A549 (cell line): ENCODE measurements at regions not wholly inside any gene's neighbourhood (a gene's known extent, or its start where the extent isn't known, plus 50 kb on each side); places are given as distances from the start of the nearest gene placed in this dataset.

Experiments
- ATAC-seq, 2 experiments: fragments of 200-7000 bp in 1 of 2; fragments of >200 bp in 1 of 2; cut with Nextera tagmentation in 1 of 2; cut with Tn5 transposase in 1 of 2; 3 replicates each; pipeline versions ENCODE4 v1.8.0 to v1.9.1; 2018 to 2020; ENCODE audit warnings: mild to moderate bottlenecking in 1 of 2, moderate library complexity in 1 of 2
- CTCF ChIA-PET: fragments of 300-600 bp; sonication (Branson Sonifier 250); formaldehyde crosslinking; extraction: SDS; loops from one replicate; lab custom pipeline; 2021; ENCODE audit warnings: antibody characterized with exemption, inconsistent platforms; lab: Yijun Ruan, JAX
- POLR2A ChIA-PET: fragments of 350-600 bp; formaldehyde crosslinking; extraction: SDS; loops from one replicate; lab custom pipeline; 2021; ENCODE audit warnings: antibody characterized with exemption, inconsistent platforms; lab: Yijun Ruan, JAX
- DNase-seq, 2 experiments: peaks; one replicate each; pipeline versions ENCODE4 v3.0.0 to v3.0.0-alpha.2; 2011 to 2016; ENCODE audit warnings: low read depth in 1 of 2, low spot score in 1 of 2
- FAIRE-seq: peaks from 2 replicates; lab custom pipeline; 2011; peaks lifted over from hg19 to GRCh38; lab: Jason Lieb, UNC
- H3K27ac ChIP-seq, 2 experiments: fragments of >200 bp; sonication (Bioruptor Twin); formaldehyde crosslinking; 3 replicates each; pipeline ENCODE4 v1.5.1; 2016 to 2017
- H3K4me1 ChIP-seq: fragments of >200 bp; sonication (Bioruptor Twin); formaldehyde crosslinking; 3 replicates; pipeline ENCODE4 v1.6.1; 2016
- H3K4me2 ChIP-seq: fragments of >200 bp; sonication (Bioruptor Twin); formaldehyde crosslinking; 3 replicates; pipeline ENCODE4 v1.6.1; 2016
- H3K4me3 ChIP-seq: fragments of >200 bp; sonication (Bioruptor Twin); formaldehyde crosslinking; 3 replicates; pipeline ENCODE4 v1.5.1; 2016
- H3K9me3 ChIP-seq: fragments of >200 bp; sonication (Bioruptor Twin); formaldehyde crosslinking; 3 replicates; pipeline ENCODE4 v1.6.1; 2016
- BHLHE40 ChIP-seq: IDR thresholded peaks from 2 replicates; pipeline ENCODE4 v1.6.1; 2012; ENCODE audit warnings: low read depth, low read length, inconsistent platforms
- CBX2 ChIP-seq: fragments of 200-600 bp; sonication (generic); IDR thresholded peaks from 2 replicates; pipeline ENCODE4 v1.6.1; 2016; ENCODE audit warnings: low read depth, mild to moderate bottlenecking, borderline replicate concordance
- CEBPB ChIP-seq, 2 experiments: fragments of >200 bp in 1 of 2; sonication (Bioruptor Twin) in 1 of 2; formaldehyde crosslinking in 1 of 2; IDR thresholded peaks; 2 replicates each; pipeline ENCODE4 v1.6.1; 2012 to 2016
- EHMT2 ChIP-seq: fragments of 200-600 bp; sonication (generic); IDR thresholded peaks from 2 replicates; pipeline ENCODE4 v1.6.1; 2016; ENCODE audit warnings: antibody characterized with exemption, low read depth, mild to moderate bottlenecking, moderate library complexity
- FOSB ChIP-seq: fragments of 250-450 bp; sonication (Bioruptor Pico); IDR thresholded peaks from 2 replicates; pipeline ENCODE4 v1.5.0; 2020; ENCODE audit warnings: mild to moderate bottlenecking, moderate library complexity
- FOSL2 ChIP-seq, 2 experiments: fragments of 450-650 bp in 1 of 2; fragments of >200 bp in 1 of 2; sonication (Bioruptor Twin) in 1 of 2; formaldehyde crosslinking; IDR thresholded peaks; 2 replicates each; pipeline versions ENCODE4 v1.5.0 to v1.6.1; 2016 to 2020; ENCODE audit warnings: mild to moderate bottlenecking in 1 of 2, moderate library complexity in 1 of 2
- FOXS1 ChIP-seq: fragments of 250-450 bp; sonication (Bioruptor Pico); IDR thresholded peaks from 2 replicates; pipeline ENCODE4 v1.5.0; 2020; ENCODE audit warnings: mild to moderate bottlenecking, moderate library complexity
- GATA3 ChIP-seq: IDR thresholded peaks from 2 replicates; pipeline ENCODE4 v1.6.1; 2012; ENCODE audit warnings: borderline replicate concordance
- HDAC2 ChIP-seq: fragments of 200-600 bp; sonication (generic); IDR thresholded peaks from 2 replicates; pipeline ENCODE4 v1.6.1; 2016
- HEYL ChIP-seq: fragments of 250-450 bp; sonication (Bioruptor Pico); IDR thresholded peaks from 2 replicates; pipeline ENCODE4 v1.8.0; 2021; ENCODE audit warnings: mild to moderate bottlenecking, moderate library complexity
- HOXB13 ChIP-seq: fragments of 250-450 bp; sonication (Bioruptor Pico); IDR thresholded peaks from 2 replicates; pipeline ENCODE4 v1.5.0; 2020; ENCODE audit warnings: low read depth, mild to moderate bottlenecking, moderate library complexity
- HOXB5 ChIP-seq: fragments of 250-450 bp; sonication (Bioruptor Pico); IDR thresholded peaks from 2 replicates; pipeline ENCODE4 v1.5.0; 2020; ENCODE audit warnings: mild to moderate bottlenecking, moderate library complexity
- JUN ChIP-seq, 2 experiments: fragments of >200 bp; sonication (Bioruptor Twin); formaldehyde crosslinking; IDR thresholded peaks; 2 replicates in 1 of 2; 3 replicates in 1 of 2; pipeline ENCODE4 v1.6.1; 2016 to 2017
- JUNB ChIP-seq: fragments of >200 bp; sonication (Bioruptor Twin); formaldehyde crosslinking; IDR thresholded peaks from 2 replicates; pipeline ENCODE4 v1.6.1; 2016
- KDM5A ChIP-seq: fragments of 200-600 bp; sonication (generic); IDR thresholded peaks from 2 replicates; pipeline ENCODE4 v1.6.1; 2016; ENCODE audit warnings: antibody characterized with exemption, mild to moderate bottlenecking
- MAZ ChIP-seq: fragments of 150-350 bp; IDR thresholded peaks from 2 replicates; pipeline ENCODE4 v1.6.1; 2014; ENCODE audit warnings: antibody characterized with exemption, low read depth, low read length, borderline replicate concordance
- NFE2L2 ChIP-seq: fragments of 150-350 bp; conservative IDR thresholded peaks from 2 replicates; pipeline ENCODE4 v1.6.1; 2014; ENCODE audit warnings: low read length
- NPAS2 ChIP-seq: fragments of 250-450 bp; sonication (Bioruptor Pico); IDR thresholded peaks from 2 replicates; pipeline ENCODE4 v1.8.0; 2022; ENCODE audit warnings: mild to moderate bottlenecking, moderate library complexity, borderline replicate concordance
- NR3C1 ChIP-seq: fragments of >200 bp; sonication (Bioruptor Twin); formaldehyde crosslinking; IDR thresholded peaks from 3 replicates; pipeline ENCODE4 v1.6.1; 2017
- PHF8 ChIP-seq: fragments of 200-600 bp; sonication (generic); IDR thresholded peaks from 2 replicates; pipeline ENCODE4 v1.6.1; 2016; ENCODE audit warnings: low read depth, mild to moderate bottlenecking, antibody characterized with exemption, moderate library complexity, borderline replicate concordance
- POLR2A ChIP-seq: IDR thresholded peaks from 2 replicates; pipeline ENCODE4 v1.6.1; 2012; ENCODE audit warnings: mild to moderate bottlenecking, low read length
- RCOR1 ChIP-seq: fragments of 150-350 bp; IDR thresholded peaks from 2 replicates; pipeline ENCODE4 v1.6.1; 2014; ENCODE audit warnings: antibody characterized with exemption, low read length, low read depth
- TP53 ChIP-seq: fragments of 250-450 bp; sonication (Bioruptor Pico); IDR thresholded peaks from 2 replicates; pipeline ENCODE4 v1.5.0; 2021; ENCODE audit warnings: mild to moderate bottlenecking, moderate library complexity
- ZC3H11A ChIP-seq: fragments of 450-650 bp; IDR thresholded peaks from 2 replicates; pipeline ENCODE4 v1.6.1; 2014; ENCODE audit warnings: antibody characterized with exemption, mild to moderate bottlenecking
- ZNF302 ChIP-seq: fragments of 250-450 bp; sonication (Bioruptor Pico); IDR thresholded peaks from 2 replicates; pipeline ENCODE4 v1.9.0; 2021; ENCODE audit warnings: inconsistent platforms, mild to moderate bottlenecking, moderate library complexity
- WGBS: methylation state at CpG from one replicate; pipeline ENCODE4 v1.1.6; 2017; ENCODE audit errors: missing lambda C conversion rate; 5-methylcytosine and 5-hydroxymethylcytosine counted together
- TF ChIP-seq, protein P1 (sequence below): fragments of >200 bp; sonication (Bioruptor Twin); formaldehyde crosslinking; IDR thresholded peaks from 2 replicates; pipeline ENCODE4 v1.6.1; 2016
- TF ChIP-seq, protein P2 (sequence below): fragments of 200-600 bp; sonication (generic); IDR thresholded peaks from 2 replicates; pipeline ENCODE4 v1.6.1; 2016; ENCODE audit warnings: antibody characterized with exemption, mild to moderate bottlenecking, moderate library complexity
- TF ChIP-seq, protein P3 (sequence below): IDR thresholded peaks from 2 replicates; pipeline ENCODE4 v1.6.1; 2012; ENCODE audit warnings: low read depth, borderline replicate concordance
- TF ChIP-seq, protein P4 (sequence below): fragments of 250-450 bp; sonication (Bioruptor Pico); IDR thresholded peaks from 2 replicates; pipeline ENCODE4 v1.5.0; 2020; ENCODE audit warnings: low read depth, mild to moderate bottlenecking, moderate library complexity
- TF ChIP-seq, protein P5 (sequence below): fragments of 450-650 bp; IDR thresholded peaks from 2 replicates; pipeline ENCODE4 v1.6.1; 2014; ENCODE audit warnings: antibody characterized with exemption

DNA sequence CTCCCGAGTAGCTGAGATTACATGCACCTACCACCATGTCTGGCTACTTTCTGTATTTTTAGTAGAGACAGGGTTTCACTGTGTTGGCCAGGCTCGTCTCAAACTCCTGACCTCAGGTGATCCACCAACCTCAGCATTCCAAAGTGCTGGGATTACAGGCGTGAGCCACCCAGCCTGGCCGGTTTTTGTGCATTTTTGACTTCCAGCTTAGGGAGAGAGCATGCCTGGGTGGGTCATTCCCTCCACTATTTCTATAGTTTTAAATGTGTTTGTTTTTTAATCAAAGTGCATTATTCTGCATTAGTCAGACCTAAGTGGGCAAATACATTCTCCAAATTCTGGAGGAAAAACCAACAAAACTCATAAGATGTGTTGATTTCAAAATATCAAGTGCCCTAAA lies 207.4 kb upstream of the NRIP1 start:
- TF ChIP-seq POLR2A (no peak), HEYL (CRISPR knock-in tag) (no peak), JUNB (no peak), CBX2 (no peak), TP53 (no peak), KDM5A (no peak), BHLHE40 (no peak), FOSL2 (IDR thresholded peaks at IDR 0.05) (no peak), FOSL2 (CRISPR knock-in tag; IDR thresholded peaks at IDR 0.05) (no peak), CEBPB (IDR thresholded peaks at IDR 0.05) (no peak), NFE2L2 (no peak)
- TF ChIP-seq, protein P1, sequence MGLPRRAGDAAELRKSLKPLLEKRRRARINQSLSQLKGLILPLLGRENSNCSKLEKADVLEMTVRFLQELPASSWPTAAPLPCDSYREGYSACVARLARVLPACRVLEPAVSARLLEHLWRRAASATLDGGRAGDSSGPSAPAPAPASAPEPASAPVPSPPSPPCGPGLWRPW = no peak
- TF ChIP-seq, protein P2, sequence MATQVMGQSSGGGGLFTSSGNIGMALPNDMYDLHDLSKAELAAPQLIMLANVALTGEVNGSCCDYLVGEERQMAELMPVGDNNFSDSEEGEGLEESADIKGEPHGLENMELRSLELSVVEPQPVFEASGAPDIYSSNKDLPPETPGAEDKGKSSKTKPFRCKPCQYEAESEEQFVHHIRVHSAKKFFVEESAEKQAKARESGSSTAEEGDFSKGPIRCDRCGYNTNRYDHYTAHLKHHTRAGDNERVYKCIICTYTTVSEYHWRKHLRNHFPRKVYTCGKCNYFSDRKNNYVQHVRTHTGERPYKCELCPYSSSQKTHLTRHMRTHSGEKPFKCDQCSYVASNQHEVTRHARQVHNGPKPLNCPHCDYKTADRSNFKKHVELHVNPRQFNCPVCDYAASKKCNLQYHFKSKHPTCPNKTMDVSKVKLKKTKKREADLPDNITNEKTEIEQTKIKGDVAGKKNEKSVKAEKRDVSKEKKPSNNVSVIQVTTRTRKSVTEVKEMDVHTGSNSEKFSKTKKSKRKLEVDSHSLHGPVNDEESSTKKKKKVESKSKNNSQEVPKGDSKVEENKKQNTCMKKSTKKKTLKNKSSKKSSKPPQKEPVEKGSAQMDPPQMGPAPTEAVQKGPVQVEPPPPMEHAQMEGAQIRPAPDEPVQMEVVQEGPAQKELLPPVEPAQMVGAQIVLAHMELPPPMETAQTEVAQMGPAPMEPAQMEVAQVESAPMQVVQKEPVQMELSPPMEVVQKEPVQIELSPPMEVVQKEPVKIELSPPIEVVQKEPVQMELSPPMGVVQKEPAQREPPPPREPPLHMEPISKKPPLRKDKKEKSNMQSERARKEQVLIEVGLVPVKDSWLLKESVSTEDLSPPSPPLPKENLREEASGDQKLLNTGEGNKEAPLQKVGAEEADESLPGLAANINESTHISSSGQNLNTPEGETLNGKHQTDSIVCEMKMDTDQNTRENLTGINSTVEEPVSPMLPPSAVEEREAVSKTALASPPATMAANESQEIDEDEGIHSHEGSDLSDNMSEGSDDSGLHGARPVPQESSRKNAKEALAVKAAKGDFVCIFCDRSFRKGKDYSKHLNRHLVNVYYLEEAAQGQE = no peak
- TF ChIP-seq, protein P3, sequence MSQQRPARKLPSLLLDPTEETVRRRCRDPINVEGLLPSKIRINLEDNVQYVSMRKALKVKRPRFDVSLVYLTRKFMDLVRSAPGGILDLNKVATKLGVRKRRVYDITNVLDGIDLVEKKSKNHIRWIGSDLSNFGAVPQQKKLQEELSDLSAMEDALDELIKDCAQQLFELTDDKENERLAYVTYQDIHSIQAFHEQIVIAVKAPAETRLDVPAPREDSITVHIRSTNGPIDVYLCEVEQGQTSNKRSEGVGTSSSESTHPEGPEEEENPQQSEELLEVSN = no peak
- H3K4me1 ChIP-seq = peaks cover 14% of the 10 kb centered on the region; the same call in 1 of the 3 replicates
- CTCF ChIA-PET = no interaction called here
- peak overlapping the region; percentile 21; the same call in 1 of the 3 replicates for H3K4me2 ChIP-seq
- no peak for DNase-seq
- POLR2A ChIA-PET = no interaction called here
- H3K4me3 ChIP-seq = no peak overlapping the region
- no peak; a peak in 1 of 6 replicates for ATAC-seq
- 34% methylated on average over 4 of the region's 4 CpGs for WGBS
- no peak for FAIRE-seq
- H3K27ac ChIP-seq = no peak overlapping the region
- H3K9me3 ChIP-seq = no peaks in the 10 kb centered on the region

DNA sequence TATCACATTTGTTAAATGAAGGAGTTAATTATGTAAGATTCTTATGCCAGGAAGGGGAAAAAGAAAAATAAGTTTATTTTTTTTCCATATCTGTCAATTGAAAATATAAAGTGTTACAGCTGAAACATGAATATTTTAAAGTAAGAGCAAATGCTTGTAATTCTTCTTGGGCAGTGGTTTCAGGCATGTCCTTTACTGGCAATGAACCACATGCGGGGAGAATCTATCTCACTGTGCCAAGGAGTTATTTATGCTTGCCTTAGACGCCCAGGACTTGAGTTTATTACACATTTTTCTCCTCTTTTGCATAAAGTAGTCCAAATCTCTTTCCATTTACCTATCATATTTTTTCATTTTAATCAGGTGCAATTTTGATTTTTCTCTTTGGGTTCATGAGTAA lies 207.8 kb upstream of the NRIP1 start:
- ATAC-seq (no peak), DNase-seq (no peak), FAIRE-seq (no peak)
- H3K4me1 ChIP-seq = peaks cover 14% of the 10 kb centered on the region; the same call in 1 of the 3 replicates
- H3K27ac ChIP-seq = no peak overlapping the region
- peak overlapping the region; percentile 21; the same call in 1 of the 3 replicates for H3K4me2 ChIP-seq
- no peaks in the 10 kb centered on the region for H3K9me3 ChIP-seq
- CTCF ChIA-PET = no interaction called here
- 22% methylated on average over 2 of the region's 2 CpGs for WGBS
- POLR2A ChIA-PET = no interaction called here
- no peak overlapping the region for H3K4me3 ChIP-seq
- no peak for TF ChIP-seq FOSB
- no peak for TF ChIP-seq EHMT2
- TF ChIP-seq RCOR1 = no peak
- TF ChIP-seq NR3C1 = no peak
- TF ChIP-seq FOXS1 = no peak
- TF ChIP-seq, protein P4, sequence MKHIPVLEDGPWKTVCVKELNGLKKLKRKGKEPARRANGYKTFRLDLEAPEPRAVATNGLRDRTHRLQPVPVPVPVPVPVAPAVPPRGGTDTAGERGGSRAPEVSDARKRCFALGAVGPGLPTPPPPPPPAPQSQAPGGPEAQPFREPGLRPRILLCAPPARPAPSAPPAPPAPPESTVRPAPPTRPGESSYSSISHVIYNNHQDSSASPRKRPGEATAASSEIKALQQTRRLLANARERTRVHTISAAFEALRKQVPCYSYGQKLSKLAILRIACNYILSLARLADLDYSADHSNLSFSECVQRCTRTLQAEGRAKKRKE (CRISPR knock-in tag) = no peak
- TF ChIP-seq NPAS2 = no peak
- no peak for TF ChIP-seq MAZ
- TF ChIP-seq, protein P5, sequence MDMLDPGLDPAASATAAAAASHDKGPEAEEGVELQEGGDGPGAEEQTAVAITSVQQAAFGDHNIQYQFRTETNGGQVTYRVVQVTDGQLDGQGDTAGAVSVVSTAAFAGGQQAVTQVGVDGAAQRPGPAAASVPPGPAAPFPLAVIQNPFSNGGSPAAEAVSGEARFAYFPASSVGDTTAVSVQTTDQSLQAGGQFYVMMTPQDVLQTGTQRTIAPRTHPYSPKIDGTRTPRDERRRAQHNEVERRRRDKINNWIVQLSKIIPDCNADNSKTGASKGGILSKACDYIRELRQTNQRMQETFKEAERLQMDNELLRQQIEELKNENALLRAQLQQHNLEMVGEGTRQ = no peak
- TF ChIP-seq HOXB13 (CRISPR knock-in tag) = no peak
- TF ChIP-seq PHF8 = no peak
- TF ChIP-seq POLR2A = no peak
- TF ChIP-seq JUN (IDR thresholded peaks at IDR 0.05) = no peak
- no peak for TF ChIP-seq HOXB5 (CRISPR knock-in tag)
- no peak for TF ChIP-seq GATA3
- TF ChIP-seq, protein P2 = no peak
- TF ChIP-seq ZC3H11A = no peak
- TF ChIP-seq ZNF302 (CRISPR knock-in tag) = no peak
- TF ChIP-seq CBX2 = no peak
- TF ChIP-seq HDAC2 = no peak
